Fibroblast of villous mesenchyme (primary cell): ENCODE measurements at regions not wholly inside any gene's neighbourhood (a gene's known extent, or its start where the extent isn't known, plus 50 kb on each side); places are given as distances from the start of the nearest gene placed in this dataset.

Experiments used
- DNase-seq: peaks from one replicate; pipeline ENCODE4 v3.0.0-alpha.2; 2010; ENCODE audit warnings: low read depth
- H3K4me3 ChIP-seq: 2 replicates; pipeline ENCODE4 v1.5.1; 2011; ENCODE audit warnings: low read depth, mild to moderate bottlenecking, low read length
- CTCF ChIP-seq: IDR thresholded peaks from 2 replicates; pipeline ENCODE4 v1.5.1; 2012; ENCODE audit warnings: low read depth, mild to moderate bottlenecking, low read length; ENCODE audit not compliant: insufficient read depth

GRCh38 chr14:55773984-55774545, 194.1 kb downstream of the KTN1 start:
- TF ChIP-seq CTCF, result no peak
- DNase-seq, result no peak
- no peak overlapping the region for H3K4me3 ChIP-seq

- no peak for TF ChIP-seq CTCF
- H3K4me3 ChIP-seq, result no peak overlapping the region
- DNase-seq, result no peak
Observed at GRCh38 chr14:55777877-55778276, 197.9 kb downstream of the KTN1 start.

DNA sequence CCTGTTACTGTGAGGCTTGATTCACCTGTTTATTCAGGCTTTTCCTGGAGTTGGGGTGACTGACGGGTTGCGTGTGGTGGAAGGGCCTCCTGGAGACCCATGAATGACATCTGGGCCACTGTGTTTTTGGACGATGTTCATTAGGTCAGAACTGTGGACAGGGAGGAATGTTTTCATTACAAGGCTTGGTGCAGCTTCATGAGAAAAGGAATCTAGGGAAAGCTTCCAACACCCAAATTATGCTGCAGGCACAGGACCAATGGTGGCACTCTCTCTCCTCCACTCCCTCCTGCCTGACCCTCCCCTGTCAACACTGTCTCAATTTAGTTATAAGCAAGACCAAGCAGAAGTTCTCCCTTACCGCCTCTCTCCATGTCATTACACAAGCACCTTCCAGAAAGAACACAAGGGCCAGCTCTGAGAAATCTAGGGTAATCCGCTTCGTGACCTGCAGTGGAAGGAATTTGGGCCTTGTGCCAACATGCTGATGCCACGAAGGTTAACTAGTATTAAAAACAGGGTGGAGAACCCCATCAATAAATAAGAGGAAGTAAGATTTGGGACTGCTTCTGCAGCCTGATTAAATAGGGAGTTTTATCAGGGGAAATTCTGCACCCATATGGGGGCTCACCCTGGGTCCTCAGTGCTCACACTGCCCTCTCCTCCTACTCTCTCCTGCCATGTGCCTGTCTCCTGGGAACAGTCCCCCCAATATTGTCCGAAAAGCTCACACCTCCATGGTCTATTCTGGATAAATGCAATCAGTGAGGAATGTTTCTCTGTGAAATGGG, 200.3 kb downstream of the KTN1 start:
- H3K4me3 ChIP-seq, result no peak overlapping the region
- TF ChIP-seq CTCF, result no peak
- peak; percentile 60 for DNase-seq

- no peak for DNase-seq
- no peak for TF ChIP-seq CTCF
- H3K4me3 ChIP-seq, result no peak overlapping the region
Observed at GRCh38 chr14:55781046-55781445, 201.0 kb downstream of the KTN1 start.

GRCh38 chr14:55782166-55782565, 202.2 kb downstream of the KTN1 start:
- H3K4me3 ChIP-seq, result no peak overlapping the region
- no peak for TF ChIP-seq CTCF
- DNase-seq, result no peak

GRCh38 chr14:55789406-55789805, 209.4 kb downstream of the KTN1 start:
- peak; percentile 35 for DNase-seq
- no peak for TF ChIP-seq CTCF
- no peak overlapping the region for H3K4me3 ChIP-seq
